ENCODE measurements at regions not wholly inside any gene's neighbourhood (a gene's known extent, or its start where the extent isn't known, plus 50 kb on each side); places are given as distances from the start of the nearest gene placed in this dataset.

- no peaks in the 10 kb centered on the region for H3K27me3 ChIP-seq (ENCODE audit: control insufficient read depth, low read length)
- H3F3A ChIP-seq (ENCODE audit: control insufficient read depth, insufficient read depth) = no peaks in the 10 kb centered on the region
- no peaks in the 10 kb centered on the region for H3K9me3 ChIP-seq (ENCODE audit: control insufficient read depth, insufficient read depth, low read length)
- H3K9me2 ChIP-seq (replicated peaks; ENCODE audit: control insufficient read depth, low read length) = no peaks in the 10 kb centered on the region
- no peak overlapping the region for H3K4me2 ChIP-seq (ENCODE audit: low read length)
- no peak overlapping the region for H3K27ac ChIP-seq (ENCODE audit: low read depth, low read length)
- H3K4me3 ChIP-seq (ENCODE audit: low read length) = no peak overlapping the region
- no peaks in the 10 kb centered on the region for H3K79me2 ChIP-seq (ENCODE audit: control insufficient read depth, low read length)
- no peak for TF ChIP-seq EZH2phosphoT487 (IDR thresholded peaks at IDR 0.05; ENCODE audit: borderline replicate concordance, low read length)
- TF ChIP-seq CTCF (IDR thresholded peaks at IDR 0.05; ENCODE audit: low read depth, low read length, poor library complexity, severe bottlenecking) = no peak
- no peaks in the 10 kb centered on the region for H4K20me1 ChIP-seq (ENCODE audit: control insufficient read depth, insufficient read depth, low read depth, low read length)
- H3K4me1 ChIP-seq (ENCODE audit: control insufficient read depth, low read length) = no peaks in the 10 kb centered on the region
- no peaks in the 10 kb centered on the region for H3K36me3 ChIP-seq (ENCODE audit: control insufficient read depth, low read length)
Observed at GRCh38 chr5:88606626-88607025, 276.4 kb downstream of the MEF2C start.

- H3K36me3 ChIP-seq (ENCODE audit: control insufficient read depth, low read length) = no peaks in the 10 kb centered on the region
- no peak overlapping the region for H3K4me3 ChIP-seq (ENCODE audit: low read length)
- H3K4me2 ChIP-seq (ENCODE audit: low read length) = no peak overlapping the region
- H3F3A ChIP-seq (ENCODE audit: control insufficient read depth, insufficient read depth) = no peaks in the 10 kb centered on the region
- TF ChIP-seq EZH2phosphoT487 (IDR thresholded peaks at IDR 0.05; ENCODE audit: borderline replicate concordance, low read length) (no peak), CTCF (IDR thresholded peaks at IDR 0.05; ENCODE audit: low read depth, low read length, poor library complexity, severe bottlenecking) (no peak)
- H3K27ac ChIP-seq (ENCODE audit: low read depth, low read length) = no peak overlapping the region
- no peaks in the 10 kb centered on the region for H3K79me2 ChIP-seq (ENCODE audit: control insufficient read depth, low read length)
- H3K4me1 ChIP-seq (ENCODE audit: control insufficient read depth, low read length) = no peaks in the 10 kb centered on the region
- no peaks in the 10 kb centered on the region for H3K9me2 ChIP-seq (replicated peaks; ENCODE audit: control insufficient read depth, low read length)
- H3K9me3 ChIP-seq (ENCODE audit: control insufficient read depth, insufficient read depth, low read length) = no peaks in the 10 kb centered on the region
- no peaks in the 10 kb centered on the region for H4K20me1 ChIP-seq (ENCODE audit: control insufficient read depth, insufficient read depth, low read depth, low read length)
- no peaks in the 10 kb centered on the region for H3K27me3 ChIP-seq (ENCODE audit: control insufficient read depth, low read length)
Observed at GRCh38 chr5:88606173-88606572, 276.8 kb downstream of the MEF2C start.

- Histone ChIP-seq H3K27ac (ENCODE audit: low read depth, low read length) (no peak overlapping the region), H3F3A (ENCODE audit: control insufficient read depth, insufficient read depth) (no peaks in the 10 kb centered on the region), H3K36me3 (ENCODE audit: control insufficient read depth, low read length) (no peaks in the 10 kb centered on the region), H3K79me2 (ENCODE audit: control insufficient read depth, low read length) (no peaks in the 10 kb centered on the region), H3K4me2 (ENCODE audit: low read length) (no peak overlapping the region), H3K9me3 (ENCODE audit: control insufficient read depth, insufficient read depth, low read length) (no peaks in the 10 kb centered on the region), H3K4me1 (ENCODE audit: control insufficient read depth, low read length) (no peaks in the 10 kb centered on the region), H3K4me3 (ENCODE audit: low read length) (no peak overlapping the region), H3K27me3 (ENCODE audit: control insufficient read depth, low read length) (no peaks in the 10 kb centered on the region), H3K9me2 (replicated peaks; ENCODE audit: control insufficient read depth, low read length) (no peaks in the 10 kb centered on the region), H4K20me1 (ENCODE audit: control insufficient read depth, insufficient read depth, low read depth, low read length) (no peaks in the 10 kb centered on the region)
- TF ChIP-seq CTCF (IDR thresholded peaks at IDR 0.05; ENCODE audit: low read depth, low read length, poor library complexity, severe bottlenecking) (peak; percentile 88), EZH2phosphoT487 (IDR thresholded peaks at IDR 0.05; ENCODE audit: borderline replicate concordance, low read length) (no peak)
Observed at GRCh38 chr5:88602584-88602983, 280.4 kb downstream of the MEF2C start.

GRCh38 chr5:88594441-88594840 lies 288.5 kb downstream of the MEF2C start:
- Histone ChIP-seq H3K79me2 (ENCODE audit: control insufficient read depth, low read length) (no peaks in the 10 kb centered on the region), H3K9me2 (replicated peaks; ENCODE audit: control insufficient read depth, low read length) (no peaks in the 10 kb centered on the region), H4K20me1 (ENCODE audit: control insufficient read depth, insufficient read depth, low read depth, low read length) (no peaks in the 10 kb centered on the region), H3K9me3 (ENCODE audit: control insufficient read depth, insufficient read depth, low read length) (no peaks in the 10 kb centered on the region), H3K27me3 (ENCODE audit: control insufficient read depth, low read length) (no peaks in the 10 kb centered on the region), H3K4me1 (ENCODE audit: control insufficient read depth, low read length) (no peaks in the 10 kb centered on the region), H3F3A (ENCODE audit: control insufficient read depth, insufficient read depth) (no peaks in the 10 kb centered on the region), H3K4me2 (ENCODE audit: low read length) (no peak overlapping the region), H3K36me3 (ENCODE audit: control insufficient read depth, low read length) (no peaks in the 10 kb centered on the region), H3K27ac (ENCODE audit: low read depth, low read length) (no peak overlapping the region), H3K4me3 (ENCODE audit: low read length) (no peak overlapping the region)
- TF ChIP-seq CTCF (IDR thresholded peaks at IDR 0.05; ENCODE audit: low read depth, low read length, poor library complexity, severe bottlenecking) (no peak), EZH2phosphoT487 (IDR thresholded peaks at IDR 0.05; ENCODE audit: borderline replicate concordance, low read length) (no peak)

Data from DOHH2 (cell line).